Common myeloid progenitor, CD34-positive (primary cell): ENCODE measurements at regions not wholly inside any gene's neighbourhood (a gene's known extent, or its start where the extent isn't known, plus 50 kb on each side); places are given as distances from the start of the nearest gene placed in this dataset.
"Not testable (repeated sequence)": the region's sequence is repeated elsewhere in the genome, so short reads cannot be mapped to it uniquely, and the experiment has no call there.

Experiments used
- CTCF ChIA-PET: fragments of 350-600 bp; sonication (Branson Sonifier 250); formaldehyde crosslinking; loops from one replicate; lab custom pipeline; 2021; ENCODE audit warnings: antibody characterized with exemption; lab: Charles Lee
- POLR2A ChIA-PET: fragments of 350-600 bp; sonication (Branson Sonifier 250); formaldehyde crosslinking; loops from one replicate; lab custom pipeline; 2021; ENCODE audit warnings: antibody characterized with exemption; lab: Charles Lee
- DNase-seq, 3 donors: peaks; one replicate each; pipeline versions ENCODE4 v3.0.0 to v3.0.0-alpha.2; 2013
- H3K27ac ChIP-seq, 2 experiments: 1 replicate in 1 of 2; 2 replicates in 1 of 2; pipeline ENCODE4 v1.7.0; 2013; ENCODE audit warnings: inconsistent platforms in 2 of 2, low read length in 2 of 2, mild to moderate bottlenecking in 2 of 2, low read depth in 1 of 2, moderate library complexity in 1 of 2; ENCODE audit not compliant: severe bottlenecking in 2 of 2, insufficient read depth in 1 of 2, poor library complexity in 1 of 2
- H3K27me3 ChIP-seq, 5 experiments: replicated peaks in 2 of 5; 1 replicate in 3 of 5; 2 replicates in 2 of 5; pipeline versions ENCODE4 v1.6.1 to v1.7.0; 2013; ENCODE audit warnings: low read length in 4 of 5, mild to moderate bottlenecking in 2 of 5, moderate library complexity in 2 of 5, inconsistent platforms in 1 of 5; ENCODE audit not compliant: insufficient read depth in 5 of 5, control insufficient read depth in 4 of 5
- H3K36me3 ChIP-seq, 4 experiments: 1 replicate in 2 of 4; 2 replicates in 2 of 4; pipeline versions ENCODE4 v1.6.1 to v1.7.0; 2013; ENCODE audit warnings: low read length in 3 of 4, control low read depth in 1 of 4, mild to moderate bottlenecking in 1 of 4; ENCODE audit not compliant: control insufficient read depth in 4 of 4, insufficient read depth in 4 of 4
- H3K4me1 ChIP-seq, 4 experiments: 1 replicate in 3 of 4; 2 replicates in 1 of 4; pipeline versions ENCODE4 v1.6.1 to v1.7.1; 2013; ENCODE audit warnings: low read length in 3 of 4, mild to moderate bottlenecking in 3 of 4, control low read depth in 1 of 4, inconsistent platforms in 1 of 4, moderate library complexity in 1 of 4; ENCODE audit not compliant: control insufficient read depth in 4 of 4, insufficient read depth in 4 of 4; ENCODE audit errors: control extremely low read depth in 1 of 4
- H3K4me3 ChIP-seq, 7 experiments: 1 replicate in 4 of 7; 2 replicates in 3 of 7; pipeline versions ENCODE4 v1.5.1 to v1.7.0; 2013; ENCODE audit warnings: mild to moderate bottlenecking in 7 of 7, low read length in 6 of 7, moderate library complexity in 6 of 7, inconsistent platforms in 2 of 7, low read depth in 2 of 7, control low read depth in 1 of 7; ENCODE audit not compliant: insufficient read depth in 4 of 7, control insufficient read depth in 1 of 7; ENCODE audit errors: extremely low read depth in 1 of 7
- H3K9me3 ChIP-seq, 5 experiments: 1 replicate in 4 of 5; 2 replicates in 1 of 5; pipeline versions ENCODE4 v1.6.1 to v1.7.1; 2013; ENCODE audit warnings: low read length in 4 of 5, mild to moderate bottlenecking in 2 of 5, inconsistent platforms in 1 of 5, low read depth in 1 of 5, moderate library complexity in 1 of 5; ENCODE audit not compliant: control insufficient read depth in 4 of 5, insufficient read depth in 2 of 5; ENCODE audit errors: control extremely low read depth in 1 of 5
- WGBS: methylation state at CpG from one replicate; pipeline ENCODE4 v1.1.5; 2013; ENCODE audit not compliant: insufficient coverage; 5-methylcytosine and 5-hydroxymethylcytosine counted together

- 93% methylated on average over 6 of the region's 10 CpGs for WGBS
- H3K27ac ChIP-seq, CTCF ChIA-PET, H3K9me3 ChIP-seq, H3K27me3 ChIP-seq, H3K4me1 ChIP-seq, H3K36me3 ChIP-seq, POLR2A ChIA-PET, H3K4me3 ChIP-seq, DNase-seq: not testable (repeated sequence)
Measured at GRCh38 chr3:86827582-86827981, 163.4 kb downstream of the VGLL3 start.

DNA sequence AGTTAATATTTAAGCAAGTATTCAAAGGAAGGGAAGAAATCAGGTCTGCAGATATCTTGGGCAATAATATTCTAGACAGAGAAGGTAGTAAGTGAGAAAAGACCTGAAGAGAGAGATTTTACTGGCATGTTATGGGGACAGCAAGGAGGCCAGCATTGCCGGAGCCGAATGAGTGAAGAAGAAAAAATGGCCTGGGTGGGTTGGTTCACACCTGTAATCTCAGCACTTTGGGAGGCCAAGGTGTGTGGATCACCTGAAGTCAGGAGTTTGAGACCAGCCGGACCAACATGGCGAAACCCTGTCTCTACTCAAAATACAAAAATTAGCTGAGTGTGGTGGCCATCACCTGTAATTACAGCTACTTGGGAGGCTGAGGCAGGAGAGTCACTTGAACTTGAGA lies 164.7 kb downstream of the VGLL3 start:
- DNase-seq, result no peak
- no peaks in the 10 kb centered on the region for H3K4me1 ChIP-seq
- no peaks in the 10 kb centered on the region for H3K36me3 ChIP-seq
- H3K27ac ChIP-seq, result no peak overlapping the region
- H3K27me3 ChIP-seq, result no peaks in the 10 kb centered on the region
- ChIA-PET CTCF (no interaction called here), POLR2A (no interaction called here)
- H3K9me3 ChIP-seq, result no peaks in the 10 kb centered on the region
- no peak overlapping the region for H3K4me3 ChIP-seq
- 87% methylated on average over 2 of the region's 4 CpGs for WGBS

DNA sequence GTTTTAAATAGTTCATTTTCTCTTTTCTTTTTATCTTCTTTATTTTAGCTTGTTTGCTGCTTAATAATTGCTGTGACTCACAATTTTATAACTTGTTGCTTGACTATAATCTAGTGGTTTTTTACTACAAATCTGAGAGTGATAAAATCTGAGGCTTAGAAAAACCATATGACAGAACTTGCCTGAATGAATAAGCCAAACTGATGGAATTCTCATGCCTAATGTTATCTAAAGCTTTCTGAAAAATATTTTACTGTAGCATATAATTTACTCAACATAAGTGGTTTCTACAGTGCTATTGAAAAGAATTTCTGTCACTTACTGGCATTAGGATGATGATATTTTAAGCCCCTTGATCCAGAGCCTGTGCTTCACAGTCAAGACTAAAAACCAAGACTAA lies 175.1 kb downstream of the VGLL3 start:
- no peaks in the 10 kb centered on the region for H3K4me1 ChIP-seq
- CTCF ChIA-PET, result no interaction called here
- POLR2A ChIA-PET, result no interaction called here

DNA sequence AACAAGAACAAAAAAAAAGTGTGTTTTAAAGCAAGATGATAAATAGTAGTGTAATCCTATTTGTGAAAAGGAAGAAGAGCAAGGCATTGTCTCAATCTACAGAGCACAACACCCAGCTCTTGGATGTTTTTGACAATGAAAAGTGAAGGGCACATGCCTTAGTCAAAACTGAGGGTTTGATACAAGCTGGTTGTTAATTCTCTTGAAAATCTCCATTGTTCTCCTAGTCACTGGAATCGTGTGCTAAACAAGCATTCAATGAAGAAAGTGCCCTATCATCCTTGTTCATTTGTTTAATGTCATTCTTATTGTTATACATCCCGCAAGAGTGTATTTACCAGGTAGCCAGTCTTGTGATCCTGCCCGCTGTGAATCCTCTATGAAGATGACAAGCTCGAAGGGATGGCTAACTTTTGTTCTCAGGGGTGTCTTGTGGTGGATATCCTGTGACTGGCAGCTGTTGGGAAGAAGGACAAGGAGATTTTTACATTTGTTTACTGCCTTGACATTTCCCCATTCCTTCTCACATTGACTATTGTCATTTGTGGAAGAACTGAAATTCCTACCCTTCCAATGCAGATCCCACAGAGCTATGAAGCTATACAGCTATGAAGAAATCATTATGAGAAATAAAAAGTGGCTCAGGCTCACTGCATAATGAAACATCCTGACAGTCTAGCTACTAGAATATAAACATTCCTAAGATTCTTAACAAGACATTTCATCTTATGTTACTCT lies 175.9 kb downstream of the VGLL3 start:
- Histone ChIP-seq H3K4me1 (no peaks in the 10 kb centered on the region), H3K36me3 (no peaks in the 10 kb centered on the region), H3K9me3 (no peaks in the 10 kb centered on the region), H3K27ac (no peak overlapping the region), H3K27me3 (no peaks in the 10 kb centered on the region), H3K4me3 (no peak overlapping the region)
- ChIA-PET CTCF (no interaction called here), POLR2A (no interaction called here)
- 34% methylated on average over 2 of the region's 4 CpGs for WGBS
- DNase-seq, result no peak

More for the DNA sequence above, 175.1 kb downstream of the VGLL3 start:
- Histone ChIP-seq H3K4me3 (no peak overlapping the region), H3K9me3 (no peaks in the 10 kb centered on the region), H3K27me3 (no peaks in the 10 kb centered on the region), H3K36me3 (no peaks in the 10 kb centered on the region), H3K27ac (no peak overlapping the region)
- DNase-seq, result no peak

GRCh38 chr3:86814321-86814720 lies 176.6 kb downstream of the VGLL3 start:
- Histone ChIP-seq H3K36me3 (no peaks in the 10 kb centered on the region), H3K27me3 (no peaks in the 10 kb centered on the region), H3K27ac (no peak overlapping the region), H3K4me1 (no peaks in the 10 kb centered on the region), H3K4me3 (no peak overlapping the region), H3K9me3 (no peaks in the 10 kb centered on the region)
- ChIA-PET POLR2A (no interaction called here), CTCF (no interaction called here)
- DNase-seq, result no peak
- 89% methylated on average over 4 of the region's 4 CpGs for WGBS

- H3K4me1 ChIP-seq, result no peaks in the 10 kb centered on the region
- H3K9me3 ChIP-seq, result no peaks in the 10 kb centered on the region
- POLR2A ChIA-PET, result no interaction called here
- H3K36me3 ChIP-seq, result no peaks in the 10 kb centered on the region
- no peaks in the 10 kb centered on the region for H3K27me3 ChIP-seq
- no peak overlapping the region for H3K4me3 ChIP-seq
- 100% methylated on average over 1 of the region's 3 CpGs for WGBS
- no peak overlapping the region for H3K27ac ChIP-seq
- no peak for DNase-seq
- CTCF ChIA-PET, result no interaction called here
Measured at GRCh38 chr3:86801921-86802320, 189.0 kb downstream of the VGLL3 start.

DNA sequence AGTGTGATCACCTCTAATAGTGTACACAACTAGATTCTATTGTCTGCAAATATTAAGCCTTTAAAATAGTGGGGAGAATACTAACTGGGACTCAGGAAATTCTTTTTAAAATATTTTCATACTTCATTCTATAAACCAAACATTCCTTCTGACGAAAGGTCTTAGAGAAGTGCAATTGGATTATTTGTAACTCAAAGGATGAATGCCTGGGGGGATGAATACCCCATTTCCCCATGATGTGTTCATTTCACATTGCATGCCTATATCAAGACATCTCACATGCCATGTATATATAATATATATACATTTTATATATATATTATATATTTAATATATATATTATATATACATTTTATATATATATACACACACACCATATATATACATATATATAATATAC lies 189.9 kb downstream of the VGLL3 start:
- no peaks in the 10 kb centered on the region for H3K36me3 ChIP-seq
- no peaks in the 10 kb centered on the region for H3K4me1 ChIP-seq
- ChIA-PET CTCF (no interaction called here), POLR2A (no interaction called here)
- WGBS, result no CpG with 5 or more reads among the region's 1 CpG
- no peaks in the 10 kb centered on the region for H3K27me3 ChIP-seq
- H3K4me3 ChIP-seq, result no peak overlapping the region
- no peak for DNase-seq
- no peak overlapping the region for H3K27ac ChIP-seq
- H3K9me3 ChIP-seq, result no peaks in the 10 kb centered on the region
